ENCODE measurements at regions not wholly inside any gene's neighbourhood (a gene's known extent, or its start where the extent isn't known, plus 50 kb on each side); places are given as distances from the start of the nearest gene placed in this dataset.
"Not testable (repeated sequence)": the region's sequence is repeated elsewhere in the genome, so short reads cannot be mapped to it uniquely, and the experiment has no call there.

- not testable (repeated sequence) for DNase-seq
Observed at GRCh38 chr7:76117306-76117991, 69.5 kb downstream of the MDH2 start.

GRCh38 chr7:76118253-76119036 is 70.5 kb downstream of the MDH2 start:
- DNase-seq: peak; percentile 33

GRCh38 chr7:76121044-76121443 is 73.1 kb downstream of the MDH2 start:
- DNase-seq: no peak

- peak; percentile 66 for DNase-seq
Observed at GRCh38 chr7:76122516-76123239, 74.8 kb downstream of the MDH2 start.

GRCh38 chr7:76123316-76123715 is 75.4 kb downstream of the MDH2 start:
- no peak for DNase-seq

- no peak for DNase-seq
Observed at GRCh38 chr7:76125560-76125959, 76.1 kb upstream of the SRRM3 start.

GRCh38 chr7:76126632-76127031 is 75.1 kb upstream of the SRRM3 start:
- DNase-seq: no peak

GRCh38 chr7:76129366-76129765 is 72.3 kb upstream of the SRRM3 start:
- DNase-seq: no peak

GRCh38 chr7:76129836-76130235 is 71.9 kb upstream of the SRRM3 start:
- no peak for DNase-seq

GRCh38 chr7:76130661-76131060 is 71.0 kb upstream of the SRRM3 start:
- peak; percentile 72 for DNase-seq

- DNase-seq: not testable (repeated sequence)
Observed at GRCh38 chr7:76131887-76132286, 69.8 kb upstream of the SRRM3 start.

- no peak for DNase-seq
Observed at GRCh38 chr7:76133164-76133775, 68.4 kb upstream of the SRRM3 start.

- DNase-seq: no peak
Observed at GRCh38 chr7:76133839-76134238, 67.9 kb upstream of the SRRM3 start.

GRCh38 chr7:76135263-76135662 is 66.4 kb upstream of the SRRM3 start:
- not testable (repeated sequence) for DNase-seq

GRCh38 chr7:76138577-76139313 is 63.0 kb upstream of the SRRM3 start:
- DNase-seq: not testable (repeated sequence)

GRCh38 chr7:76139670-76140069 is 62.0 kb upstream of the SRRM3 start:
- DNase-seq: no peak

- DNase-seq: not testable (repeated sequence)
Observed at GRCh38 chr7:76140259-76140658, 61.4 kb upstream of the SRRM3 start.

- DNase-seq: no peak
Observed at GRCh38 chr7:76142861-76143260, 58.8 kb upstream of the SRRM3 start.

GRCh38 chr7:76144664-76145270 is 56.9 kb upstream of the SRRM3 start:
- not testable (repeated sequence) for DNase-seq

GRCh38 chr7:76146374-76146773 is 55.3 kb upstream of the SRRM3 start:
- DNase-seq: no peak

- DNase-seq: not testable (repeated sequence)
Observed at GRCh38 chr7:76148947-76149346, 52.7 kb upstream of the SRRM3 start.

Data from dermis blood vessel endothelial cell (primary cell).